Tongue (tissue), 1 donor: ENCODE measurements at regions not wholly inside any gene's neighbourhood (a gene's known extent, or its start where the extent isn't known, plus 50 kb on each side); places are given as distances from the start of the nearest gene placed in this dataset.

Experiments
- DNase-seq: peaks from one replicate; pipeline ENCODE4 v3.0.0-alpha.2; 2015

DNA sequence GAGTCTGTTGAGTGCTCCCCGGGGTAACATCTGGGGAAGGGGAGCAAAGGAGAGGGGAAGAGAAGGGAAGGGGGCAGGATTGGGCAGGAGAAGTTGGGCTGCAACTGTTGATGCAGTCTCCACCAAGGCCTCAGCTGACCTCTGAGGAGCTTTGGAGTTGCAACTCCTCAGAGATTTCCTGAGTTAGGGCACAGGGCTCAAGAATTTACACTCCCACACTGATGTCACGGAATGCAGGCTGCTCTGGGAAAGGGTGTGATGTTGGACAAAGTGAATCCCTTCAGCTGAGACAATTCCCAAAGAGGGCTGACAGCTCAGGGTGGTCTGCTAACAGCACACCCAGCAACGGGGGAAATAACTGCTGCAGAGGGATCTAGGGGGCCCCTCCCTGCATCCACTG is 295.6 kb downstream of the PCNX1 start:
- DNase-seq: no peak

DNA sequence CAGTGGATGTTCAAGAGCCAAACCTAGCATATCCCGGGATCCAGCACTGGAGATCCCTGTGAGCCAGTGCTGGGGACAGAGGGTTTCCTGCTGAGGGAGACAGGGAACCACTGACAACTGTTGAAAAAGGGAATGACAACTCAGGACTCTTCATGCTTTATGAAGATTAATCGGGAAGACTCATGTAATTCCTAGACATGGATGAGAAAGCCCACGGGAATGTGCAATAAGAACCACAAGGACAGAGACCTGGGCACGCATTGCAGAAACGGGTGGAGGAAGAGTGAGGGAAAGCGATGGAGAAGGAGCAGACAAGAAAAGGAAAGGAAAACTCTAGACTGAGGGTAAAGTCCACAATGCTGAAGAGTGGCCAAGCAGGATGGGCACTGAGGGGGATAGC is 296.0 kb downstream of the PCNX1 start:
- DNase-seq: no peak

DNA sequence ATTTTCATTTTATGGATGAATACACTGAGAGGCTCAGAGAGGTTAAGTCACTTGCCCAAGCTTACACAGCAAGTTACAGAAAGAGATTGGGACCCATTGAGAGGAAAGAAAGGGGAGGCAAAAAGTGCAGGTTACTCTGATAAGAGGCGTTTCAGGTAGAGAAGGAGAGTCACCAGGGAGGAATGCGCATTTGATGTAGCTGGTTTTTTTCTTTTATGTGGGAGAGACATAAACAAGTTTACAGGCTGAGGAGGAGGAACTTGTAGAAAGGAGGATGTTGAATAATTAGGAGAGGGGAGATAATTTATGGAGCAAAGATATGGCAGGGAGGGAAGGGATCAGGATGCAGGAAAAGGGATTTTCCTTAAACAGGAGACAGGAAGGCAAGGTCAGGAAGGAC is 297.0 kb downstream of the PCNX1 start:
- no peak for DNase-seq

DNA sequence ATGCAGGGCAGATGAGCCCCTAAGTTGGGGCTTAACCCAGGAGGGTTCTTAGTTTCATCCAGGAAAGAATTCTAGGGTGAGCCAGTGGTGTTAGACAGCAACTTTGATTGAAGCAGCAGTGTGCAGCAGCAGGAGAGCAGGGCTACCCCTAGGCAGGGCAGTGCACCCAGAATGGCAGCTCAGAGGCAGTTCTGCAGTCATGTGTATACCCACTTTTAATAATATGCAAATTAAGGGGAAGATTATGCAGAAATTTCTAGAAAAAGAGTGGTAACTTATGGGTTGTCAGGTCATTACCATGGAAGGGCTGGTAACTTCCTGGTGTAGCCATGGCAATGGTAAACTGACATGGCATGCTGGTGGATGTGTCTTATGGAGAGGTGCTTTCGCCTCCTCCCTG is 297.5 kb downstream of the PCNX1 start:
- no peak for DNase-seq

DNA sequence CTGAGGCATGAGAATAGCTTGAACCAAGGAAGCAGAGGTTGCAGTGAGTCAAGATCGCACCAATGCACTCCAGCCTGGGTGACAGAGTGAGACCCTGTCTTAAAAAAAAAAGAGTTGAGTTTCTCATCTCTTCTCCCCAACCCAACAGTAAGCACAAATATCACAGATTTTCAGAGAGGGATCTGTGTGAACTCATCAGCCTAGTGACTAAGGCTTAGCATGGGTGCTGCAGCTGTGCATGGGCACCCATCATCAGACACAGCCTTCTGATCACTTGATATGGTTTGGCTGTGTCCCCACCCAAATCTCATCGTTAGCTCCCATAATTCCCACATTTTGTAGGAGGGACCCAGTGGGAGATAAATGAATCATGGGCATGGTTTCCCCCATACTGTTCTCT is 298.9 kb downstream of the PCNX1 start:
- no peak for DNase-seq

DNA sequence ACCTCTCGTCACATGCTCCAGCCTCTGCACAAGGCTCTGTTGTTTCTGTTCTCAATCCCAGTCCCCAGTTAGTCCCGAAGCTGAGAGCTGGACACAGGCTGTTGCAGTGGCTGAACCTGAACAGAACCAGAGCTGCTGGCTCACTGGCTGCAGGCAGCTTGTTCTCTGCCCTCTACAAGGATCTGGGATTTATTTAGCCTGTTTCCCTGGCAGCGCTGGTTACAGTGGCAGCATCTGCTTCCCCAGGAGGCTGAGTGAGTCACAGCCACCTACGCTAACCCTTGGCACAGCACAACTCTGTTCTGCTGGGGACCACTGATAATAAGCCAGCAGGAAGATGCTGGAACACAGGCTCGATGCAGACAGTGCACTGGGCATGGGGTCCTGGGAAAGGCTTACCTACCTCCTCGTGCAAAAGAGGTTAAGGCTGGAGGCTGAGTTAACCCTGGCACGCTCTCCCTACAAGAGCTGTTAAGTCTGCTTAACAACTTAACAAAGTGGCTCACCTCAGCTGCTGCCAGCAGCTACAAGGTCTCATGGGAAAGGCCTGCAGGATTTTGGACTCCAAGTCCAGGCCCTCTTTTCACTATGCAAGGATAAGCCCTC is 299.6 kb downstream of the PCNX1 start:
- DNase-seq: peak; percentile 31

DNA sequence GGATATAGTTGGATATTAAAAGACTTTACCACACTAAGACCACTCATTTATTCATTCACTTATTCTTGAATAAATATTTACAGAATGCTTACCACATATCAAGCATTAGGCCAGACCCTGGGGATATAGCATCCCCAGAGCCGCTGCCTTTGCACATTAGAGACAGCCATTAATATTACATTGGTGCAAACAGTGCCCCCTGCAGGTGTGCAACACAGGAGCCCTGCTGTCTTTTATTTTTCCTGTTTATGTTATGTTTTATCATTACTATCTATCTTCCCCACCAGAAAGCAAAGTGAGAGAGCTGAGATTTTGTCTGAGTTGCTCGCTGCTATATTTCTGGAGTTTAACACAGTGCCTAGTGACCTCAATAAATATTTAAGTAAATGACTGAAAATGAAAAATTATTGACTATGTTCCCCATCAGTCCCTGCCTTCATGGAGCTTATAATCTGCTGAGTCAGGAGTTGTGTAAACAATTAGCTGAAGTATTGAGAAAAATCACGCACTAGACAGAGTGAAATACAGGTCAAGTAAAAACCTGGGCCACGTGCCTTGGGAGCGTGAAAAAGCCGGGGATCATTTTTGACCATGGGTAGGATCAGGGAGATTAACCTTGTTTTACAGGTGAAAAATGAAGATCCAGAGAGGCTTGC is 301.6 kb downstream of the PCNX1 start:
- no peak for DNase-seq

DNA sequence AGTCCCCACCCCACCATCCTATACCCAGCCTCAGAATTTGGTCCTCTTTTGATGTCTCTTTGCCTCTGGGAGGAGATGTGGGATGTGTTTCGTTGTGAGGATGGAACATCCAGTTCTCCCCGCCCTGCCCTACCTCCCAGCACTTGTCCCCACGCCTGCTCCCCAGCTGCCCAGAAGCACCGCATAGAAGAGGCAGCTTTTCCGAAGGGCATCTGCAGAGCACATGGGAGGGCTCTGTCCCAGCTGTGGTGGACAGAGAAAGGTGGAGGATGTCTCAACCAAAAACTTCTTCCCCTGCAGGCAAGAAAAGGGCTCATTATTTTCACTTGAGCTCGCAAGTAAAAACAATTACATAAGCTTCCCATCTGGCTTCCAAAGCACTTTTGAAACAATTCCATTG is 302.6 kb downstream of the PCNX1 start:
- DNase-seq: no peak

DNA sequence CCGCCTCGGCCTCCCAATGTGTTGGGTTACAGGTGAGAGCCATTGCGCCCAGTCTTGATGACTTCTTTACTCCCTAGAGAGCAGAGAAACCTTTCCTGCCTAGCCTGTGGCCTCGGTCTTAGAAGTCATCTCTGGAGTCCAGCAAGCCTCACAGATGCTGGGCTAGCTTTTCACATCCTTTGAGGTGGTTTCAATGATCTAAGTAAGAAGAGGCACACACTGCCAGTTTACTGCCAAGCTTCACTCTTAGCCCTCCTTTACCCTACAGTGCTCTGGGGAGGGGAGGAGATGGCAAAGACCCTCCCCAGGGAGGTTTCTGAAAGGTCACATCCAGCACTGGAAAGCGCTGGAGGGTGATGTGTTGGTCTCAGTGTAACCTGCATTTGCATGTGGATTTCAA is 304.8 kb downstream of the PCNX1 start:
- no peak for DNase-seq

DNA sequence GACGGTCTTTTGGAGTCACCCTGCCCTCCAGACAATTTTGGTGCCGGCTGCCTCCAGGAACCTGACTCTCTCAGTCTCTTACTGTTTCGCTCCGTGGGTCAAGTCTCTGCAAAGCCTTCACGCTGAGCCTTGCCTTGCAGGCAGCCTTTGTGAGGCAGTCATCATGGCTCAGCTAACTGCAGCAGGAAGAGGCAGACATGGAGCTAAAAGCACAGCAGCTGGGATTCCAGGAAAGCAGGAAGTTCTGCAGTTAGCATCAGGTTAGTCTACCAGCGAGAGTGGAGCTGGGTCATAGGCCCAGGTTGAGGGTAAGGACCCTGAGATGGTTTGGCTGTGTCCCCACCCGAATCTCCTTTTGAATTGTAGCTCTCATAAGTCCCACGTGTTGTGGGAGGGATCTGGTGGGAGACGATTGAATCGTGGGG is 305.4 kb downstream of the PCNX1 start:
- DNase-seq: peak; percentile 43

DNA sequence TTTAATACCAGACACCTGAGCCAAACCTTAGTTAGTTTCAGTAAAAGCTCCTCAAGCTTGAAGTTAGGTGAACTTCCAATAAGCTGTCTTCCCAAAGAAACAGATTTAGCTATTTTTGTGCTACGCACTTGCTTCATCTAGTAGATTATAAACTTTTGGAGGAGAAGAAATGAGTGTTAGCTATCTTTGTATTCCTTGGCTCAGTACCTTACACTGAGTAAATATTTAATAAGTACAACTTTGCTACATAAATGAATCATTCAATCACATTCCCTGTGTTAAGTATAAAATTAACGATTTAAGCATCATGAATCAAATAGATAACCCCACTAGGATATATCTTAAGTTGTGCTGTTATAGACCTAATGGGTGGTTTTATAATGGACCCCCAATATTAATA is 307.0 kb downstream of the PCNX1 start:
- DNase-seq: no peak

DNA sequence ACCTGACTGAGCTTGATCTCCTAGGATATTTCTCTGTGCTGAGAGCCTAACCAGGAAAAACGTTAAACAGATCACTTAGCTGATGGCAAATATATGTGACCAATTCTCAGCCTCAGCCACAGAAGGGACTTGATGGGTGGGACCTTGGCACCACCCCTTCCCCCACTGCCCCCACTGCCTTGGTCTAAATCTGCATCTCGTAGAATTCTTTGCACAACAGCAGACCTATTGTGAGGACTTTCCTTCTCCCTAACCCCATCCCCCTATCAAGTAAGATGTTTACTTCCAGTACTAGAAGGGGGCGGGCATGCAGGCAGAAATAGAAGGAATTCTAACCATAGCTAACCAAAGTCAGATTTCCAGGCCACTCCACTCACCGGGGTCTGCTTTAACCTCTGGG is 313.2 kb downstream of the PCNX1 start:
- no peak for DNase-seq

DNA sequence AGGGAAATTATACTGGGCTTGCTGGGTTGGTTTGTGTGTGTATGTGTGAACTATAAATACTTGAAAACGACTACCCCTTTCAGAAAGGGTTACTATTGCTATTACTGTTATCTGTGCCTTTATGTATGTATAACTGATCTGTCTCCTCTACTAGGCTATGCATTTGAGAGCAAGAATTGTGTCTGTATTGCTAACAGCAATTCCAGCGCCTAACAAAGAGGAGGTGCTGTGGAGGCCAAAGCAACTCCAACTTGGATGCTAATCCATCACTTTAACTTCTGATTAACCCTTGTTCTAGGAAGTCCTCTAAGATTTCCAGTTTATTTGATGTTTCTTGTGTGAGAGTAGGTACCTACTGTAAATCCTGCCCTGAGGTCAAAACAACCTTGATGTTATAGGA is 313.9 kb downstream of the PCNX1 start:
- DNase-seq: no peak

DNA sequence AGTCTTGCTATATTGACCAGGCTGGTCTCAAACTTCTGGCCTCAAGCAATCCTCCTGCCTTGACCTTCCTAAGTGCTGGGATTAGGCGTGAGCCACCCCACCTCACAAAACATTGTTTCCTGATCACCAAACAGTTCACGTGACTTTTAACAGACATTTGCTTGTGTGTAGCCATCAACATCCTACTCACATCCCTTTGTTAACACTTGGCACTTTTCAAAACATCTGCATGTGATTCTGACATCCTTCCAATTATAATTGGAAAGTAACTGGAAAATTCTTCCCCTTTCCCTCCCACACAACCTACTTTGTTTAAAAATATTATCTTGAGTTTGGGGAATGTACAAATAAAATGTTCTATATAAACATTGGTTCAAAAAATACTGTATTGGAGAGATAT is 317.9 kb downstream of the PCNX1 start:
- DNase-seq: no peak

DNA sequence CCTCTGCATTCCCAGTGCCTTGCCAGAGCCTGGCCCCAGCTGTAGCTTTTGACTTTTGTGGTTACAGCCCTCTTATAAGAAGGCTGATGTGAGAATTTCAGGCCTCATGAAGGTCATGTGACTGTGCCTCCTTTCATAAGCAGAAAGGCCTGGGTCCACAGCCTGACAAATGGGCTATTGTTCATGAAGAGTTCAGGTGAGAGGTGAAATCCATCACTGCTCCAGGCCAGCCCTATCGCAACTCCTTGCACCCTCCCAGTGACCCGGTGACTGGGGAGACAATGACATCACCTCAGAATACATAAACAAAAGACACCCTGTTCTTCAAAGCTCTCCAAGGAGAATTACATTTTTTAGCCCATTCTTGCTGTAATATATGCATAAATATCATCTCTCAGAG is 321.5 kb downstream of the PCNX1 start:
- no peak for DNase-seq

DNA sequence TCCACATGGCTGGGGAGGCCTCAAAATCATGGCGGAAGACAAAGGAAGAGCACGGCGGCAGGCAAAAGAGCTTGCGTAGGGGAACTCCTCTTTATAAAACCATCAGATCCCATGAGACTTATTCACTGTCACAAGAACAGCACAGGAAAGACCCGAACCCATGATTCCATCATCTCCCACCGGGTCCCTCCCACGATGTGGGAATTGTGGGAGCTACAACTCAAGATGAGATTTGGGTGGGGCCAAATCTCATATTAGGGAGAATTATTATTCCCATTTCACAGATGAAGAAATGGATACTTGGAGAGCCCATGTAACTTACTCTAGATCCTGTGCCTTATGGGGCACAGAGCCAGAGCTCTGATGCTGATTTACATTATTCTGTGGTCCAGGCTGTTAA is 322.6 kb downstream of the PCNX1 start:
- no peak for DNase-seq

DNA sequence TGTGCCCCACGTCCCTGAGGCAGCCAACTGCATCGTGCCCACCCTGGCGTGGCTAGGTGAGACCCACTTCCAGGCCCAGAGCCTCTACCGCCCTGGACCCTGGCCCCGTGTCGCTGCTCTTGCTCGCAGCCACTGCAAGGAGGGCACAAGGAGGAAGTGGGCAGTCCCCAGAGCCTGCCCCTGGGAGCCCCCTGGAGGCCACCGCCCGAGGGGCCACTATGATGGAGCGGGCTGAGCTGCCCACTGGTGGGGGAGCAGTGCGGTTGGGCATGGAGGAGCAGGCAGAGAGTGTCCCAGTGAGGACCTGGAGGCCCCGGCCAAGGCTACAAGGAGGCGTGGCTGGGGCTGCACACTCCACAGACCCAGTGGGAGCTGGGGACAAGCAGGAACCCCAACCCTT is 323.6 kb downstream of the PCNX1 start:
- DNase-seq: no peak

DNA sequence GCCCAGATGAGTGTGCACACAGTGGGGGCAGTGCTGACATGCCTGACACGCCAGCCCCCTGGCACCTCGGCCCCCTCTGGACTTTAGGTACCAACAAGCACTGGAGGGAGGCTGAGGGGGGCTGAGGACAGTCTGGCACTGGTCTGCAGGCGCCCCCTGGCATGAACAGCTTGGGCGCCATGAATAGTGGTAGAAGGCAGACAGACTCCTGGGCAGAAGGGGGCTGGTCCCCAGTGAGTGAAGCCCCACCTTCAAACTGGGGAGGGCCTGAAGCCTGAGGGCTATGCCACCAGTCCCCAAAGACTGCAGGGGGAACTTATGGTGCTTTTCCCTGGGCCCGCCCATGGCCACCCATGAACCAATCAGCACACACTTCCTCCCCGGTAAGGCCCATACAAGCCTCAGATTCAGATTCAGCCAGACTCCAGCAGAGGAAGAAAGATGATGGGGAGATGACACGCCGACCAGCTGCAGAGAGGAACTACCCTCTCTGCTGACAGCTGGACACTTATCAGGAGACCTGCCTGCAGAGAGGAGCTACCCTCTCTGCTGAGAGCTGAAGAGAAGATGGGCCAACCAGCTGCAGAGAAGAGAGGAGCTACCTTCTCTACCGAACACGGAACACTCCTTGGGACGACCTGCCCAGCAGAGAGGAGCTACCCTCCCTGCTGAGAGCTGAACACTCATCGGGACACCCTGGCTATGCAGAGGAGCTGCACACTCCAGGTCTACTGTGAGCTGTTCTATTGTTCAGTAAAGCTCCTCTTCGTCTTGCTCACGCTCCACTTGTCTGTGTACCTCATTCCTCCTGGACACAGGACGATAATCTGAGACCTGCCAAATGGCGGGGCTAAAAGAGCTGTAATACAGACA is 324.5 kb downstream of the PCNX1 start:
- DNase-seq: no peak

DNA sequence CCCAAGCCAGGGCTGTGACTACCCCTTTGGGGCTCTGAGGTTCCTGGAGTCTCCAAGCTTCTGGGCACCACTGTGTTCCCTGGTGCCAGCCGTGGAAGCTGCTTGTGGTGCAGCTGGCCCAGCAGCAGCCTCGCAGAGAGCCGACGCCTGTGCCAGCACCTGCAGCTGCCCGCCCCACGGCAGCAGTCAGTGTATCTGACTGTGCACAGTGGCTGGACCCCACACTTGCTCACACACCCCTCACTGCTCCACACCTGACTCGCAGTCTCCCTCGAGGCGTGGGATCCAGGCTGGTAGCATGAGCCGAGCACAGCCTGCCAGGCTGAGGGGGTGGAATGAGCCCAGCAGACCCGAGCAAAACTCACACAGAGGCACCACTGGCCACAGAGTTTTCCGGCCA is 325.2 kb downstream of the PCNX1 start:
- no peak for DNase-seq

DNA sequence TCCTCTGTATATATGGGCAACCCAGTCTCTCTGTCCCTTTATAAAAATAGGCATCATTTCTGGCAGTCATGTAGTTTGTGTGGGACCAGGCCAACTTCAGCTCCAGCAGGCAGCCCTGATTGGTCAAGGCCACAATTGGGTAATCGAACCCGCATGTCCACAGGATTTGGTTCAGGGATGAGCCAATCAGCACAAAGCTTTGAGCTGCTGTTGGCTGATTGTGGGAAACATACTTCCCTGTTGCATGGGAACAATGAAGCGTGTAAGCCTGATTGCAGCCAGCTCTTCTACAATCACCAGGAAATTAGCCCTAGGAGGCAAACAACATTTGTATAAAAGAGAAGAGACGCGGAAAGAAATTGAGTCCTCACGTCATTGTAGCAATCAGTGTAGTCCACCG is 328.6 kb downstream of the PCNX1 start:
- peak; percentile 71 for DNase-seq

DNA sequence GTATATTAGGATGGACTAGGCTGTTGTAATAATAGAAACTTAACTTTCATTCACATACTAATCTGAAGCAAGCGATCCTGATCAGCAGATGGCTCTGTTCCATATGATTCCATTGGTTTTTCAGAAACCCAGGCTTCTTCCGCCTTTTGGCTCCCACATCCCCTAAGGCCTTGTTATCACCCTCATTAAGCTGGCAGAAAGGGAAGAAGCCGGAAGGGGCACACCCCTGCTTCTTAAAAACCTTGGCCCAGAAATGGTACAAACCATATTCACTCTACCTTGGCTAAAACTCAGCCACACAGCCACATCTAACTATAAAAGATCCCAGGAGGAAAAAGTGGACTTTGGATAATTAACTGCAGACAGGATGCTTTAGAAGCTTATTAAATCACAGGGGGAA is 329.2 kb downstream of the PCNX1 start:
- no peak for DNase-seq

DNA sequence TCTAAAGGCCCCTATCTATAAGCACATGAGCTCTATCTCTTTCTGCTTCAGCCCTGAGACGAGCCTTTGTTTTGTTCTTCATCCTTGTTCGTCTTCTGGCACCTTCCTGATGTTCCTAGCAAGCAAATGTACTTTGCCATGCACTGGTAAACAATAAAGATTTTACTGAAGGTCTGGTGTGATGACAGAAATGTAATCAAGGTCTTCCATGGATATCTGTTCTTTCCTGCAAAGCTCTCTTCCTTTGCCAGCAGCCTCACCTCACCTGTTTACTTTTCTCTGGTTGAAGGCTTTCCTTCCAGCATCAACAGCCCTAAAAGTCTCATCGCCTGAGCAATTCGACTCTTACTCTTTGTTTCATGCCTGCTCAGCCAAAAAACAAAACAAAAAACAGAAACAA is 330.3 kb downstream of the PCNX1 start:
- DNase-seq: no peak

DNA sequence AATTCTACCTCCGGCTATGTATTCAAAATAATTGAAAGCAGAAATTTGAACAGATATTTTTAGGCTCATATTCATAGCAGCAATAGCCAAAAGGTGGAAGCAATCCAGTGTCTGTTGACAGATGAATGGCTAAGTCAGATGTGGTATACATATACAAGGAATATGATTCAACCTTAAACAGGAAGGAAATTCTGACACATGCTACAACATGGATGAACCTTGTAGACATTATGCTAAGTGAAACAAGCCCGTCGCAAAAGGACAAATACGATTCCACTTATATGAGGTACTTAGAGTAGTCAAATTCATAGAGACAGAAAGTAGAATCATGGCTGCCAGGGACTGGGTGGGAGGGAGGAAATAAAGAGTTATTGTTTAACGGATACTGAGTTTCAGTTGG is 331.6 kb downstream of the PCNX1 start:
- DNase-seq: no peak

DNA sequence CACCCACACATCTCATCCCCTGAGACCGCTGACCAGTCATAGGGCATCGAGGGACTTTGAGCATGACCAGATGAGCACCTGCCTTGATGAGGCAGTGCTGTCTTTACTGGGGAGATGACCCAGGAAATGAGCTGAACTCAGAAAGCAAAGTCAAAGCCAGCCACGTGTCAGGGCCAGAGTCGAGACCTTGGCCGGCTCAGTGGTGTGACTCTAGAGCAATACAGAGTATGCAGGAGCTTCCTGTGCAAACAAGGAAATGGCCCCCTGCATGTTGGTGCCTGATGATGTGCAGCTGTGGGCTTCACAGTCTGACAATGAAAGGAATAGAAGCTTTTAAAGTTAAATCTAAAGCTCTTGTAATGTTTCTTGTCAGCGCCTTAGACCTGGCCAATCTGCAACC is 332.9 kb downstream of the PCNX1 start:
- DNase-seq: no peak
